ENCODE measurements at regions not wholly inside any gene's neighbourhood (a gene's known extent, or its start where the extent isn't known, plus 50 kb on each side); places are given as distances from the start of the nearest gene placed in this dataset.
"Not testable (repeated sequence)": the region's sequence is repeated elsewhere in the genome, so short reads cannot be mapped to it uniquely, and the experiment has no call there.

GRCh38 chr6:4433199-4433598 lies 297.8 kb upstream of the ECI2 start:
- no peak for DNase-seq (ENCODE audit: extremely low spot score)
- Histone ChIP-seq H3K27me3 (no peaks in the 10 kb centered on the region), H3K4me3 (no peak overlapping the region), H3K4me1 (no peaks in the 10 kb centered on the region), H3K9me3 (peaks cover 0 to 8% (median 3%) of the 10 kb centered on the region in 4 donors), H3K36me3 (no peaks in the 10 kb centered on the region), H3K27ac (replicated peaks in 1 of 4) (no peak overlapping the region)
- intact Hi-C loops (cut with DNase I): no loop called here
- TF ChIP-seq POLR2A (IDR thresholded peaks at IDR 0.05; ENCODE audit: low read depth): no peak
- no peak for TF ChIP-seq EP300 (IDR thresholded peaks at IDR 0.05)
- no peak for TF ChIP-seq CTCF (IDR thresholded peaks at IDR 0.05)
- TF ChIP-seq POLR2AphosphoS5 (IDR thresholded peaks at IDR 0.05): no peak
- WGBS: 91% methylated on average over 4 of the region's 4 CpGs

- no peak for DNase-seq (ENCODE audit: extremely low spot score)
- intact Hi-C loops (cut with DNase I): no loop called here
- Histone ChIP-seq H3K4me1 (no peaks in the 10 kb centered on the region), H3K9me3 (peaks cover 0 to 16% (median 4%) of the 10 kb centered on the region in 4 donors), H3K27ac (replicated peaks in 1 of 4) (no peak overlapping the region), H3K36me3 (no peaks in the 10 kb centered on the region), H3K27me3 (no peaks in the 10 kb centered on the region), H3K4me3 (no peak overlapping the region)
- TF ChIP-seq POLR2AphosphoS5 (IDR thresholded peaks at IDR 0.05): no peak
- no peak for TF ChIP-seq POLR2A (IDR thresholded peaks at IDR 0.05; ENCODE audit: low read depth)
- no peak for TF ChIP-seq EP300 (IDR thresholded peaks at IDR 0.05)
- no peak for TF ChIP-seq CTCF (IDR thresholded peaks at IDR 0.05)
- WGBS: 89% methylated on average over 5 of the region's 5 CpGs
Measured at GRCh38 chr6:4426968-4427367, 291.6 kb upstream of the ECI2 start.

GRCh38 chr6:4421837-4422236 lies 286.5 kb upstream of the ECI2 start:
- Histone ChIP-seq H3K4me1 (no peaks in the 10 kb centered on the region), H3K27ac (replicated peaks in 1 of 4) (no peak overlapping the region), H3K36me3 (no peaks in the 10 kb centered on the region), H3K27me3 (no peaks in the 10 kb centered on the region), H3K4me3 (no peak overlapping the region), H3K9me3 (peaks cover 0 to 9% (median 2%) of the 10 kb centered on the region in 4 donors)
- WGBS: 60% methylated on average over 2 of the region's 2 CpGs
- TF ChIP-seq CTCF (IDR thresholded peaks at IDR 0.05) (no peak), POLR2AphosphoS5 (IDR thresholded peaks at IDR 0.05) (no peak), EP300 (IDR thresholded peaks at IDR 0.05) (no peak), POLR2A (IDR thresholded peaks at IDR 0.05; ENCODE audit: low read depth) (no peak)
- intact Hi-C loops (cut with DNase I): no loop called here
- peak; percentile 72 for DNase-seq (ENCODE audit: extremely low spot score)

- 87% methylated on average over 4 of the region's 4 CpGs for WGBS
- no peaks in the 10 kb centered on the region for H3K4me1 ChIP-seq
- TF ChIP-seq CTCF (IDR thresholded peaks at IDR 0.05) (no peak), POLR2A (IDR thresholded peaks at IDR 0.05; ENCODE audit: low read depth) (no peak), POLR2AphosphoS5 (IDR thresholded peaks at IDR 0.05) (no peak), EP300 (IDR thresholded peaks at IDR 0.05) (no peak)
- intact Hi-C loops (cut with DNase I): no loop called here
- peaks cover 0 to 5% (median 2%) of the 10 kb centered on the region in 4 donors for H3K9me3 ChIP-seq
- H3K4me3 ChIP-seq: no peak overlapping the region
- no peaks in the 10 kb centered on the region for H3K36me3 ChIP-seq
- no peak for DNase-seq (ENCODE audit: extremely low spot score)
- no peaks in the 10 kb centered on the region for H3K27me3 ChIP-seq
- no peak overlapping the region for H3K27ac ChIP-seq (replicated peaks in 1 of 4)
Measured at GRCh38 chr6:4420160-4420865, 284.9 kb upstream of the ECI2 start.

- H3K36me3 ChIP-seq: no peaks in the 10 kb centered on the region
- H3K4me1 ChIP-seq: no peaks in the 10 kb centered on the region
- intact Hi-C loops (cut with DNase I): no loop called here
- TF ChIP-seq POLR2AphosphoS5 (IDR thresholded peaks at IDR 0.05) (no peak), EP300 (IDR thresholded peaks at IDR 0.05) (no peak)
- no peak overlapping the region for H3K27ac ChIP-seq (replicated peaks in 1 of 4)
- H3K4me3 ChIP-seq: no peak overlapping the region
- peak; percentile 75 for DNase-seq (ENCODE audit: extremely low spot score)
- H3K9me3 ChIP-seq: no peaks in the 10 kb centered on the region
- WGBS: 50% methylated on average over 1 of the region's 1 CpG
- no peaks in the 10 kb centered on the region for H3K27me3 ChIP-seq
Measured at GRCh38 chr6:4415549-4415948, 280.2 kb upstream of the ECI2 start.

- H3K4me1 ChIP-seq: not testable (repeated sequence)
- WGBS: 76% methylated on average over 6 of the region's 6 CpGs
Measured at GRCh38 chr6:4414078-4414477, 278.7 kb upstream of the ECI2 start.

More at GRCh38 chr6:4414078-4414477, 278.7 kb upstream of the ECI2 start:
- H3K27me3 ChIP-seq; H3K4me3 ChIP-seq; DNase-seq (ENCODE audit: extremely low spot score); intact Hi-C loops (cut with DNase I); H3K9me3 ChIP-seq; H3K27ac ChIP-seq (replicated peaks in 1 of 4); H3K36me3 ChIP-seq: not testable (repeated sequence)
